OCI-M2 (cell line): ENCODE measurements at regions not wholly inside any gene's neighbourhood (a gene's known extent, or its start where the extent isn't known, plus 50 kb on each side); places are given as distances from the start of the nearest gene placed in this dataset.
A peak's percentile ranks its signal among the peaks of the same experiment; 100 is the strongest.
"Not testable (repeated sequence)": the region's sequence is repeated elsewhere in the genome, so short reads cannot be mapped to it uniquely, and the experiment has no call there.

Experiments
- DNase-seq: peaks from one replicate; lab custom pipeline; 2025; ENCODE audit not compliant: unreplicated experiment; lab: John Stamatoyannopoulos, UW

GRCh38 chr6:6998194-6998569 lies 109.6 kb upstream of the RREB1 start:
- no peak for DNase-seq

- DNase-seq: no peak
Measured at GRCh38 chr6:7000825-7001777, 106.7 kb upstream of the RREB1 start.

- no peak for DNase-seq
Measured at GRCh38 chr6:7003041-7003440, 104.7 kb upstream of the RREB1 start.

GRCh38 chr6:7004581-7005297 lies 103.0 kb upstream of the RREB1 start:
- DNase-seq: no peak

- no peak for DNase-seq
Measured at GRCh38 chr6:7006515-7007191, 101.1 kb upstream of the RREB1 start.

GRCh38 chr6:7008451-7008988 lies 99.2 kb upstream of the RREB1 start:
- no peak for DNase-seq

GRCh38 chr6:7016226-7016625 lies 91.5 kb upstream of the RREB1 start:
- DNase-seq: no peak

- DNase-seq: no peak
Measured at GRCh38 chr6:7021301-7021700, 86.5 kb upstream of the RREB1 start.

GRCh38 chr6:7025861-7026260 lies 81.9 kb upstream of the RREB1 start:
- no peak for DNase-seq

GRCh38 chr6:7028963-7029362 lies 78.8 kb upstream of the RREB1 start:
- not testable (repeated sequence) for DNase-seq

GRCh38 chr6:7030968-7031367 lies 76.8 kb upstream of the RREB1 start:
- DNase-seq: not testable (repeated sequence)

- no peak for DNase-seq
Measured at GRCh38 chr6:7033202-7033601, 74.6 kb upstream of the RREB1 start.

- no peak for DNase-seq
Measured at GRCh38 chr6:7034055-7034454, 73.7 kb upstream of the RREB1 start.

GRCh38 chr6:7035837-7036249 lies 71.9 kb upstream of the RREB1 start:
- no peak for DNase-seq

GRCh38 chr6:7041511-7042026 lies 66.2 kb upstream of the RREB1 start:
- DNase-seq: peak; percentile 88

GRCh38 chr6:7042056-7042653 lies 65.6 kb upstream of the RREB1 start:
- no peak for DNase-seq

GRCh38 chr6:7042654-7043545 lies 64.9 kb upstream of the RREB1 start:
- no peak for DNase-seq

- DNase-seq: no peak
Measured at GRCh38 chr6:7045331-7045730, 62.4 kb upstream of the RREB1 start.

GRCh38 chr6:7045746-7046145 lies 62.0 kb upstream of the RREB1 start:
- no peak for DNase-seq

- no peak for DNase-seq
Measured at GRCh38 chr6:7047128-7047527, 60.6 kb upstream of the RREB1 start.
